NCI-H2171 (cell line): ENCODE measurements at regions not wholly inside any gene's neighbourhood (a gene's known extent, or its start where the extent isn't known, plus 50 kb on each side); places are given as distances from the start of the nearest gene placed in this dataset.

ENCODE experiments used
- DNase-seq: peaks from one replicate; lab custom pipeline; 2025; lab: John Stamatoyannopoulos, UW

DNA sequence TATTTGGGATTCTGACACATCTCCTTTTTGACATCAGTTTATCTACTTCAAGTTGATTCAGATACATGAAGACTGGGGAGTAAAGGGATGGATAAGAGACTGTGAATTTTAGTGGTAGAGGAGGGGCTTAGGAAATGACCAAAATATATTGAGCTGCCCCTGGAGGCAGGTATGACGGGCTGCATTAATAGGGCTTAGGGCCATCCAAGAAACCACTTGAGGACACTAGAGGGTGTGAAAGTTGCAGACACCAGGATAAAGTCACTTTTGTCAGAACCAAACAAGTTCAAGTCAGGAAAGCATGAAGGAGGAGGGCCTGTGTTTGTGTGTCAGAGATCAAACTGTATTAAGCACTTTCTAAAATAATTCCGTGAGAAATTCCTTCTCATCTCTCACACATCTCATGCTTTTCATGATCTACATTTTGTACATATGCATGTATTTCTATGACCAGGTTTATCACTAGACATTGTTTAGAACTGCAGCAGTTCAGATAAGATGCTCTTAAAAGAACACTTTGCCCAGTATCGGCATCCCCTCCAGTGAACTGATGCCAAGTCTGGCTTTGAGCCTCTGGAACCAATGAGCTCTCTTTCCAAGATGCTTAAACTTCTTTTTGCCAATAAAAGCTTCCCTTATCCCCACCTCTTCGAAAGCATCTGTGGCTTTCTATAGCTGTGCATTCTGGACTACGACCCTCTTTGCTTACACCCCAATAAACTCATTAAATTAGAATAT, 136.9 kb downstream of the SLC38A1 start:
- DNase-seq = no peak

DNA sequence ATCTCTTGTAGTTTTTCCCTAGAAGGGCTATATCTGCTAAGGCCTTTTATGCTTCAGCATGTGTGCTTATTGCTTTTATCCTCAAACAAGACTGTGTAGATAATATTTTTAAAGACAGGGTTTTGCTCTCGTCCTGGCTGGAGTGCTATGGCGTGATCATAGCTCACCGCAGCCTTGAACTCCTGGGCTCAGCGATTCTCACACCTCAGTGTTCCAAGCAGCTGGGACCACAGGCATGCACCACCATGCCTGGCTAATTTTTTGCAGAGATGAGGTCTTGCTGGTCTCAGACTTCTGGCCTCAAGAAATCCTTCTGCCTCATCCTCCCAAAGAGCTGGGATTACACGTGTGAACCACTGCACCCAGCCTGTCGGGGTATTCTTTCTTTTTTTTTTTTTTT, 137.3 kb upstream of the SCAF11 start:
- no peak for DNase-seq

DNA sequence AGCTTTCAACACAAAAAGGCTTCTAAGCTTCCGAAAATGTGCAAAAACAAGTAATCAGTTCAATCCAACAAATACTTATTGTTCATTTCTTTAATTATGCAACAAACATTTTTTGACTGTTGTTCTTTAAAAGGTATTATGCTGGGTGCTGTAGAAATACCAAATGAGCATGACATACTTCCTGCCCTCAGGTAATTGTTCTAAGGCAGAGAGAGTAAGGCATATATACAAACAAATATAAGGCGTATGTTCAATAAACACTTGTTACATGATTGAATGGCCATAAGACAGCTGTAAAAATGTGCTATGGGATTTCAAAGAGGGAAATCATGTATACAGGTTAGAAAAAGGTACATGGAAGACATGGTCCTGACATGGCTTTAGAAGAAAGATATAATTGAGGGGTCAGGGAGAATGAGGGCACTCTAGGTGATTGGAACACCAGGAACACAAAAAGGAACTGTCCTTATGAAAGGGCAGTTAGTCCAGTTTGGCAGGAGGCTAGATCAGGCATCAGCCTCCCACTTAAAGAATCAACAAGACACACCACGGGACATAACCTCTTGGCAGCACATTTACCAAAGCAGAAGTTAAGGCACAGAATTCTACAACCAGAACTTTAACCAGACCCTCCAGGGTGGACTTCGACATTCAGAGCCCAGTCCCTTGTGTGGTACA, 135.8 kb upstream of the SCAF11 start:
- DNase-seq = no peak

DNA sequence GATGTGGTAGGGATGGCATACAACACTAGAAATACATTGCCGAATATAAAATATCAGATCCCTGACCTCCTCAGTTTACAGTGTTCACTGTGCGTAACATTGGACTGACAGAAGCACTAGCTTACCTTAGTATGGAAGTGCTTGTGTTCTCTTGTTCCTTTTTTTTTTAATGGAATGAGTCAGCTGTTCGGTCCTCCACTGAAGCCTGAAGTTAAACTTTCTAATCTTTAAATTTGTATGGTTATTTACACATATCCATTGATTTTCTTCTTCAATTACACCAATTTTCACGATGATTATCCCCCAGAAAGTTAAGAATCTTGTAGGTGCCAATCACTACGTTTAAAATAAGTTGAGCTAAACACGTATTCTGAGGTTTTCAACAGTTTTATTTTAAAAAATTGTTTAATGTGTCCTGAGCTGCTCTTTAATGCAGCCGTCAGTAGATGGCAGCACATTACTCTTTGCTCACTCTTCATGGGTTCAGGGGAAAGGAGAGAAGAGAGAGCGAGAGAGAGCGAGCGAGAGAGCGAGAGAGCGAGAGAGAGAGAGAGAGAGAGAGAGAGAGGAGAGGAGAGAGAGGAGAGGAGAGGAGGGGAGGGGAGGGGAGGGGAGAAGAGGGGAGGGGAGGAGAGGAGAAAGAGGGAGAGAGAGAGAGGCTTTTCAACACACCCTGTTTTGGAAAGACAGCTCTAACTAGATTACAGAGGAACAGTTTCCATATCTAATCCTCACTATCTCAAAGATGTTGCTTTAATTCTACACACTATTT, 134.7 kb upstream of the SCAF11 start:
- peak; percentile 22 for DNase-seq

- DNase-seq = no peak
These were observed 133.9 kb upstream of the SCAF11 start for GRCh38 chr12:46124132-46124847.

GRCh38 chr12:46112364-46112763, 122.0 kb upstream of the SCAF11 start:
- DNase-seq = no peak

GRCh38 chr12:46111715-46112114, 121.3 kb upstream of the SCAF11 start:
- no peak for DNase-seq

DNA sequence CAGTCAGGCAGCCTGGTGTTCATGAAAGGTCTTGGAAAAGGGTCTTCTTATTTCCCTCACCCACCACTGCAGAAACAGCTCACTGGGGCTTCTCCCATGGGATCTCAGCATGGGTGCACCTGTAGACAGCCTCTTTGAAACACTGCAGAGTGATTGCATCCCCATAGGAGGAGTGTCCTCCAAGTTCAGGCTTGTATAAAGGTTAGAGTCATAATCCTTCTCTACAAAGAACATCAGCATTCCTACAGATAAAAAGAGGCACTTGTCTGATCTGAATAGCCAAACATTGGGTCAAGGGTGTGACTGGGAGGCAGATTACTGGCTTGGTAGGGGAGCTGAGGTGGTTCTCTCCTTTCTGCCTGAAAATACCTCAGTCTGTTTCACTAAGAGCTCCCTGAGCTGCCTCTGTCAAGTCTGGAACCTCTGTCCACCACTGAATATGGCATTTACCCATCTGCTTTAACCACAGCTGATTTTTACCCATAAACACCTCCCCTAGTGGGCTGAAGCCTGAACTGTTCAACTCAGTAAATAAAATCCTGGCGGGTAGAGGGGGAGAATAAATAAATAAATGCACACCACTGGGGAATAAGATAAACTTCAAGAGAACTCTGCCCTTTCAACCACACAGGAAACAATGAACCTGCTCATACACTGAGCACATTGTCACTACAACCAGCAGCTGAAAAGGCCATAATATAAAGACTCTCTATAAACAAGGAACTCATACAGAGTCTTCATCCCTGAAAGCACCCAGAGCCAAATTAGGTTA, 120.7 kb upstream of the SCAF11 start:
- DNase-seq = no peak

DNA sequence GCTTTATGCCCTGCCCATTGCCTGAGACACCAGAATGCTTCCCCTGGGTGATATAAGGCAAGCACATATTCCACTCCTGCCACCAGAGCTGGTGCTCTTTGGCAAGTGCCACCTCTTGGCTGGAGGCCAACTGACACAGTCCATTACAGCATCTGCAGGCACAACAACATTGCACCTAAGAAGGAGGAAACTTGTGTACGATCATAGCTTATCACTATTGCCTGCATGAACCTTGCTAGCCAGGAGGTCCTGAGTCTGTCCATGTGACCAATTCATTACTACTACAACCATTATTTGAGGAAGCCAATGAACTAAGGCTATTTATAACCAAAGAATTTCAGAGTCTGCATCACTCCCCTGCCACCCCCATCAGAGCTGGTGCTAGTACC, 119.8 kb upstream of the SCAF11 start:
- no peak for DNase-seq

DNA sequence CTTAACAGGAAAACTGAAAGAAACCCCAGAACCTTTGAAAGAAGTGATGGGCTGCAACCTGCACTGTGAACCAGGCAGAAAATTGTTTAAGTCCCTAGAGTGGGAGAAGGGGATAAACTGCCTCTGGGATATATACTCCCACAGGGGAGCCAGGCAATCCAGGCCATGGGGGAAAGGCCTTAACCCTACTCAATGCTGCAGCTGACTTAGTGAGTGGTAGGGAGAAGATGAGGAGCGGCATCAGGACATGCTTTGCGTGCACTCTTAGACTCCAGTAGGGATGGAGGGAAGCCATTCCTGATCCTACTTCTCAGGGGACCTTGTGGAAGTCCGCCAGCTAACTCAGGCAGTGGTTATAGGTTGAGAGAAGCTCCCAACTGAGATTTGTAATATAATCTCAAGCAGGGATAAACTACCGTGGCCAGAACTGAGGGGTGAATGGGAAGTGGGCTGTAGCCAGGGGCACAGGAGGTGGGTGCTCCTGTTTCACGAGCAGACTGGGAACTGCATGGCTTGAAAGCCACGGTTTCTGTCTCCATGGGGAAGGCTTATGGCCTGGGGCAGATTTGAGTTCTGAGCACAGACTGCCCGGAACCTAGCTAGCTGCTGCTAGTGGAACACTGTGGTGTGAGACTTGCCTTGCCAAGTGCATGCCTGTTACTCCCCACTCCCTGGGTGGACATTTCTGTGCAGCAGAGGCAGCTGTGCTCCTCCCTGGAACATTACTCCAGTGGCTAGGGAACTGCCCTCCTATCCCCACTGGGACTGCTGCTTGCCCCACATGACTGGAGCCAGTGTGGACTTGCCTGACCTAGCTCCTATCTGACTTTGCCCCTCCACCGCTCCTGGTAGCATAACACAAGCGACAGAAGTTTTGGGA, 119.2 kb upstream of the SCAF11 start:
- no peak for DNase-seq

DNA sequence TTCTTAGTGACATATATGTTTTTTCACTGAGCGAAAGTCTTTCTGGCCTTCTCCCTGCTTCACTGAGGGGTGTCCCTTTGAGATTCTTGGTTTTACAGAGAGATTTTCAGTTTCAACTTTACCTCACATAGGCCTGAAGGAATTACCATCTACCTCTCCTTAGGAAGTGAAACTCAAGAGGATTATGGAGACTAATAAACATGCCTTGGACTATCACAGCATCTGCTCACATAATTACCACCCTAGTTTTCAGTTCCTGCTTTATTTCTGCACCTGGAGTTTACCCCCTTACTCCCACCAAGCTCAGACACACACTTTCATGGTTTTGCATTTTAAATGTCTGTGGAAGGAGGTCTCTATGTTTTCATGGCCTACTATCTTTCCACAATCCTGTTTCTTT, 118.3 kb upstream of the SCAF11 start:
- no peak for DNase-seq

- no peak for DNase-seq
These were observed 117.2 kb upstream of the SCAF11 start for GRCh38 chr12:46107591-46107990.

- DNase-seq = no peak
These were observed 115.4 kb upstream of the SCAF11 start for GRCh38 chr12:46105735-46106134.

DNA sequence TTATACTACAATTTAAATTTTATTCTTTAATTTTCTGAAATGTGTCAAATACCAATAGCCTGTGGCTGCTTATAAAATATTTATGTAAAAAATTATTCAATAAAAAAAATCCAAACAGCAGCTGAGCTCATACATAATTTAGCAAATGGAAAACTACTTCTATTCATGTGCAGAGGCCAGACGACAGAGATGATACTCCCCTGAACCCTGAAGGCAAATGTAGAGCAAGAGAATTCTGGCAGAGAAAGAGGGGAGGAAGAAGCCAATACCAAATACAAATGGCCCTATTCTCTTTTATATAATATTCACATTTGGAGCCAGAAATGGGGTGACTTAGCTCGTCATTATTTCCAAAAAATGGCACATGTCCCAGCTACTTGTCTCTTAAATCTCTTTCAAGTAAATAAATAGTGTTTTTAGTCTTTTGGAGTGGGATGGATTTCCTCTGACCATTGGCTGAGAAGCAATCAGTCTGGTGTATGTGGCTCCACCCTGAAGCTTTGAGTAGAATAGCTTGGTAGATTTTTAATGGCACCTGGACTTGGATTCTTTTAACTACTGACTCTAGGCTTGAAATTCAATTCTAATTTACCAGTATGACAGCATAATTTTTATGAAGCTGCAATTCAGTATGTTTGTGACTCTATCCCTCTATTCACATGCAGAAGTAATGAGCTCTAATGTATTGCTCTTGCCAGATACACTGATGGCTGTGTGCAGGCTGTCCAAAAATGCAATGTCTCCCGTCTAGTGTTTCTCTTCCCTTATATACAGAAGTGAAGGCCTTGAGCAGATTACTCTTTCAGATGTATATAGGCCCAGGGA, 113.4 kb upstream of the SCAF11 start:
- no peak for DNase-seq

DNA sequence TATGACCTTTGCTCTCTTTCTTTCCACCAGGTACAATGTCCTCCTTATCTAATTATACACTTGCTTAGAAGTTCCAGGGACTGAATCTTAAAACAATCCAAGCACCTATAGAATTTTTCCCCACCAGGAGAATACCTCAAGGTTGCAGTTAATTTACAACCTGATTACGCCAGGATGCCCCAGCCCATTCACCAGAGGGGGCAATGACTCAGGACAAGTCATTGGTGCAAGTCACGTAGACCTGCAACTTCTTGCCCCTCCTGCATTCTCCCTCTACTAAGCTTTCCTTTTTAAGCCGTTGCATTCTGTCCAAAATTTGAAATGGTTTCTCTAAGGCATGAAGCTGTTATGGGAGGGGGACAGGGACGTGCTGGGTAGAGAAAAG, 111.1 kb upstream of the SCAF11 start:
- no peak for DNase-seq

GRCh38 chr12:46100551-46101484, 110.4 kb upstream of the SCAF11 start:
- no peak for DNase-seq

- DNase-seq = no peak
These were observed 99.2 kb upstream of the SCAF11 start for GRCh38 chr12:46089414-46090162.

DNA sequence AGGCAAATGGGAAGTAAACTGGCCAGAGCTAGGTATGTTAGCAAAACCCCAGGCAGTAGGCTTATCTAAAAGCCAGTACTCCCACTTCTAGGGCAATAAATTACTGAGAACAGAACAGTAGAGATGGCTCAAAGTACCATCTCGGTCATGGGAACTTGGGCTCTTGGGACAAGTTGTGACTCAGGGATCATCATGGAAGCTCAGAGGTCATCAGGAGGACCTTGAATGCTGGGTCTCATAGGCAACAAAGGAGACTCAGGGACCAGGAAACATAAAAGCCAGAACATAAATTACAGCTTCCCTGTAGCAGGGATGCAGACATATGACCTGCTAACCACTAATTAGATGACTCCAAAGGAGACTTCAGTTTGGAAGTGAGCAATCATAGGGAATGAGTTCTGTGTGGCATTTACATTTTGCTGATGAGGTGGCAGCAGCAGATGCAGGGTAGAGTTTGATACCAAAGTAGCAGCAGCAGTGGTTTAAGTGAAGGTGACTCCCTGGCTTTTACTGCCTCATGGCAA, 97.6 kb upstream of the SCAF11 start:
- no peak for DNase-seq
